D721Med (cell line): ENCODE measurements at regions not wholly inside any gene's neighbourhood (a gene's known extent, or its start where the extent isn't known, plus 50 kb on each side); places are given as distances from the start of the nearest gene placed in this dataset.

ENCODE experiments used
- DNase-seq: peaks from one replicate; pipeline ENCODE4 v3.0.0; 2011; ENCODE audit warnings: low spot score; ENCODE audit not compliant: insufficient read length
- FAIRE-seq: peaks from 2 replicates; lab custom pipeline; 2011; peaks lifted over from hg19 to GRCh38; lab: Jason Lieb, UNC
- TF ChIP-seq, protein P1 (sequence below): IDR thresholded peaks from 2 replicates; pipeline ENCODE4 v1.5.1; 2012; ENCODE audit warnings: mild to moderate bottlenecking, control low read depth; ENCODE audit not compliant: insufficient read depth; ENCODE audit errors: missing control alignments

GRCh38 chr4:128663325-128663724, 146.2 kb upstream of the JADE1 start:
- TF ChIP-seq, protein P1, sequence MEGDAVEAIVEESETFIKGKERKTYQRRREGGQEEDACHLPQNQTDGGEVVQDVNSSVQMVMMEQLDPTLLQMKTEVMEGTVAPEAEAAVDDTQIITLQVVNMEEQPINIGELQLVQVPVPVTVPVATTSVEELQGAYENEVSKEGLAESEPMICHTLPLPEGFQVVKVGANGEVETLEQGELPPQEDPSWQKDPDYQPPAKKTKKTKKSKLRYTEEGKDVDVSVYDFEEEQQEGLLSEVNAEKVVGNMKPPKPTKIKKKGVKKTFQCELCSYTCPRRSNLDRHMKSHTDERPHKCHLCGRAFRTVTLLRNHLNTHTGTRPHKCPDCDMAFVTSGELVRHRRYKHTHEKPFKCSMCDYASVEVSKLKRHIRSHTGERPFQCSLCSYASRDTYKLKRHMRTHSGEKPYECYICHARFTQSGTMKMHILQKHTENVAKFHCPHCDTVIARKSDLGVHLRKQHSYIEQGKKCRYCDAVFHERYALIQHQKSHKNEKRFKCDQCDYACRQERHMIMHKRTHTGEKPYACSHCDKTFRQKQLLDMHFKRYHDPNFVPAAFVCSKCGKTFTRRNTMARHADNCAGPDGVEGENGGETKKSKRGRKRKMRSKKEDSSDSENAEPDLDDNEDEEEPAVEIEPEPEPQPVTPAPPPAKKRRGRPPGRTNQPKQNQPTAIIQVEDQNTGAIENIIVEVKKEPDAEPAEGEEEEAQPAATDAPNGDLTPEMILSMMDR, result no peak
- FAIRE-seq, result no peak
- no peak for DNase-seq

GRCh38 chr4:128661479-128661878, 148.0 kb upstream of the JADE1 start:
- DNase-seq, result no peak
- no peak for FAIRE-seq
- TF ChIP-seq, protein P1, result no peak

DNA sequence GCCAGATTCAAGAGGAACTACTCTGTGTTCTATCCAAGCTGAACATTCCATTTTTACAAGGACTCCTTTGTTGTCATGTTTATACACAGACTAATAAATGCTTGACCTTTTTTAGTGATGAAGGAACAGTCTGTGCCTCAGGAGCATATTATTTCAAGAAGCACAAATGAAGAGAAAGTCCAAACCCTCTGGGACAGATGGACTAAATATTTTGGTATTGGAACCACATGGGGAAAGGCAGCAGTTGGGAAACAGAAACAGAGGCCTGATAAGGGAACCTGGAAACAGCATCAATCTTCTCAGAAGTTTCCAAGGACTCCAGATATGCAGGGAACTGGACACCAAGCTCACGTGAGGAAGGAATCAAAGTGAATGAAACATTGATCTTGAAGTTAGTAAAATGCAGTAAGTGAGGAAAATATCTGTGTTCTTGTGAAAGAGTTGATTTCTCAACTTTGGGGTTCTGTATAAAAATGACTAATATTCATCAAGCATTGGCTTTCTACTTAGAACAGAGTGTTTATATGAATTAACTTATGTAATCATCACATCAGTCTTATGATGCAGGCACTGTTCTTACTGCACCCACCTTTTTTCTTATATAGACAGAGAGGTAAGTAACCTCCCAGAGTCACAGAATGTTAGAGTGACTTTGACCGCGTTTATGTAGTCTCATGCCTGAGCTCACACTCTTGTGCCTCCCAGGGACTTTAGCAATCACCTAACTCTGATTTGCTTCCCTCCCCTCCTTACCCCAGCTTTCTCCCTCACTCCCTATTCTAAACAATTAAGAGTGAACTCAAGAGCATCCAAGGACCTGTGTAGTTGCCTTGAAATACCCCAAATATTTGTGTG, 148.9 kb upstream of the JADE1 start:
- FAIRE-seq (no peak), DNase-seq (no peak)
- TF ChIP-seq, protein P1, result no peak

DNA sequence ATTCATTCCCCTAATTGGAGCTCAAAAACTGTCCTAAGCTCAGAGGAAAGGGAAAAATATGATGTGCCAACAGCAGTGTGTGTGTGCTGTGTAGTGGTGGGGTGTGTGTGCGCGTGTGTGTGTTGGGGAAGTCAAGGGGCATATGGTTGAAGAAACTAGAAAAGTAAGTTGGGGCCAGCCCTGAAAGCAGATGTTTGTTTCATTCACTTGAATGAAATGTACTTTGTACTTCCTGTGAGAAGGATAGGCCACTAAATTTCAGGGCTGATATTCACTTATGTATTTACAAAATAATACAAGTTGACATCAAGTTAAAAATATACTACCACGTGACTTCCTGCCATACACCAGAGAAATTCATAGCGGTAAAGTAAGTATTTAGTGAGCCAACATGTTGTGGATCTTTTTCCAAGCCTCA, 151.3 kb upstream of the JADE1 start:
- TF ChIP-seq, protein P1, result no peak
- no peak for FAIRE-seq
- DNase-seq, result no peak

- DNase-seq, result no peak
- no peak for FAIRE-seq
- TF ChIP-seq, protein P1, result no peak
Observed at GRCh38 chr4:128657638-128658037, 151.9 kb upstream of the JADE1 start.

DNA sequence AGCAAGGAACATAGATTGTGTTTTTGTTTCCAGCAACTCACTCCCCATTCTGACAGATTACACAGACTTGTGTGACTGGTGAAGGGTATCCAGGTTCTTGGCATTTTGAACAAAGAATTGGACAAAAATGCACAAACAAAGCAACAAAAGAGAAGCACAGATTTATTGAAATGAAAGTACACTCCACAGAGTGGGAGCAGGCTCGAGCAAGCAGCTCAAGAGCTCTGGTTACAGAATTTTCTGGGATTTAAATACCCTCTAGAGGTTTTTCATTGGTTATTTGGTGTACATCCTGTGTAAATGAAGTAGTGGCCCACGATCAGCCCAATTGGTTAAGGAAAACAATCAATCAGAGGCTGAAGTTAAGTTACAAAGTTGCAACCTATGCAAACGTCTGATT, 155.0 kb upstream of the JADE1 start:
- FAIRE-seq (no peak), DNase-seq (no peak)
- TF ChIP-seq, protein P1, result no peak

- no peak for FAIRE-seq
- no peak for DNase-seq
- TF ChIP-seq, protein P1, result no peak
Observed at GRCh38 chr4:128653527-128654444, 155.7 kb upstream of the JADE1 start.
